ENCODE measurements at regions not wholly inside any gene's neighbourhood (a gene's known extent, or its start where the extent isn't known, plus 50 kb on each side); places are given as distances from the start of the nearest gene placed in this dataset.

GRCh38 chr2:204452464-204453023, 92.7 kb upstream of the PARD3B start:
- FAIRE-seq: peak; percentile 81
- Mint-ChIP-seq H3K27me3 (ENCODE audit: low read depth, unreplicated experiment) (no peaks in the 10 kb centered on the region), H3K4me1 (ENCODE audit: low read depth, unreplicated experiment) (peaks cover 33% of the 10 kb centered on the region), H3K9me3 (ENCODE audit: unreplicated experiment) (no peaks in the 10 kb centered on the region), H3K36me3 (ENCODE audit: low read depth, unreplicated experiment) (no peaks in the 10 kb centered on the region), H3K27ac (ENCODE audit: unreplicated experiment) (peak overlapping the region; percentile 97), H3K4me3 (ENCODE audit: unreplicated experiment) (no peak overlapping the region)
- Histone ChIP-seq H3K4me3 (ENCODE audit: insufficient read depth, low read depth, low read length) (peak overlapping the region; percentile 32), H3K4me1 (ENCODE audit: insufficient read depth, low read length) (peaks cover 11% of the 10 kb centered on the region), H3K36me3 (ENCODE audit: insufficient read depth, low read length) (no peaks in the 10 kb centered on the region), H3K4me2 (ENCODE audit: low read length) (peak overlapping the region; percentile 79), H3K79me2 (ENCODE audit: insufficient read depth, low read length) (no peaks in the 10 kb centered on the region), H3K27ac (ENCODE audit: low read depth, low read length) (peak overlapping the region; percentile 91), H4K20me1 (ENCODE audit: insufficient read depth, low read length) (no peaks in the 10 kb centered on the region), H3K9me3 (ENCODE audit: insufficient read depth, low read depth, low read length) (no peaks in the 10 kb centered on the region), H3K27me3 (ENCODE audit: insufficient read depth, low read length) (no peaks in the 10 kb centered on the region), H2AFZ (ENCODE audit: low read depth, low read length) (no peak overlapping the region), H3K9ac (ENCODE audit: low read length) (peak overlapping the region; percentile 81)
- DNase-seq (ENCODE audit: low read depth): peak; percentile 99
- TF ChIP-seq EZH2 (IDR thresholded peaks at IDR 0.05; ENCODE audit: insufficient read depth, low read length): no peak
- TF ChIP-seq CTCF (IDR thresholded peaks at IDR 0.05; ENCODE audit: insufficient read depth, low read depth, low read length): no peak

- H3K27me3 Mint-ChIP-seq (ENCODE audit: low read depth, unreplicated experiment): no peaks in the 10 kb centered on the region
- peaks cover 33% of the 10 kb centered on the region for H3K4me1 Mint-ChIP-seq (ENCODE audit: low read depth, unreplicated experiment)
These were observed 91.5 kb upstream of the PARD3B start for GRCh38 chr2:204453730-204454167.

More at GRCh38 chr2:204453730-204454167, 91.5 kb upstream of the PARD3B start:
- Histone ChIP-seq H3K36me3 (ENCODE audit: insufficient read depth, low read length) (no peaks in the 10 kb centered on the region), H3K27me3 (ENCODE audit: insufficient read depth, low read length) (no peaks in the 10 kb centered on the region), H3K79me2 (ENCODE audit: insufficient read depth, low read length) (no peaks in the 10 kb centered on the region), H2AFZ (ENCODE audit: low read depth, low read length) (peak overlapping the region; percentile 57), H4K20me1 (ENCODE audit: insufficient read depth, low read length) (no peaks in the 10 kb centered on the region), H3K9me3 (ENCODE audit: insufficient read depth, low read depth, low read length) (no peaks in the 10 kb centered on the region), H3K27ac (ENCODE audit: low read depth, low read length) (peak overlapping the region; percentile 91), H3K9ac (ENCODE audit: low read length) (peak overlapping the region; percentile 41), H3K4me1 (ENCODE audit: insufficient read depth, low read length) (peaks cover 11% of the 10 kb centered on the region), H3K4me3 (ENCODE audit: insufficient read depth, low read depth, low read length) (no peak overlapping the region), H3K4me2 (ENCODE audit: low read length) (peak overlapping the region; percentile 28)
- H3K4me3 Mint-ChIP-seq (ENCODE audit: unreplicated experiment): no peak overlapping the region
- no peaks in the 10 kb centered on the region for H3K9me3 Mint-ChIP-seq (ENCODE audit: unreplicated experiment)
- FAIRE-seq (no peak), DNase-seq (ENCODE audit: low read depth) (no peak)
- no peaks in the 10 kb centered on the region for H3K36me3 Mint-ChIP-seq (ENCODE audit: low read depth, unreplicated experiment)
- H3K27ac Mint-ChIP-seq (ENCODE audit: unreplicated experiment): peak overlapping the region; percentile 91
- TF ChIP-seq EZH2 (IDR thresholded peaks at IDR 0.05; ENCODE audit: insufficient read depth, low read length) (no peak), CTCF (IDR thresholded peaks at IDR 0.05; ENCODE audit: insufficient read depth, low read depth, low read length) (no peak)
